ENCODE measurements at regions not wholly inside any gene's neighbourhood (a gene's known extent, or its start where the extent isn't known, plus 50 kb on each side); places are given as distances from the start of the nearest gene placed in this dataset.

DNA sequence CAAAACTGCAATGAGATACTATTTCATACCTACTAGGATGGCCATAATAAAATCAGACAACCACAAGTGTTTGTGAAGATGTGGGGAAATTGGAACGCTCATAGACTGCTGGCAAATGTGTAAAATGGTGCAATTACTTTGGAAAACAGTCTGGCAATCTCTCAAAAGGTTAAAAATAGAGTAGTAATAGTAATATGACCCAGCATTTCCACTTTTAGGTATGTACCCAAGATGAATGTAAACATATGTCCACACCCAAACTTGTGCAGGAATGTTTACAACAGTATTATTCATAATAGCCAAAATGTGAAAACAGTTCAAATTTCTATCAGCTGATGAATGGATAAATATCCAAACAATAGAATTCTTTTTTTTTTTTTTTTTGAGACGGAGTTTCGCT is 731.6 kb upstream of the ANKRD30A start:
- WGBS (ENCODE audit: insufficient coverage), result 100% methylated on average over 2 of the region's 3 CpGs
- Mint-ChIP-seq H3K27ac (no peak overlapping the region), H3K27me3 (no peaks in the 10 kb centered on the region), H3K4me1 (no peaks in the 10 kb centered on the region), H3K4me3 (no peak overlapping the region), H3K9me3 (ENCODE audit: insufficient read depth) (no peaks in the 10 kb centered on the region)
- intact Hi-C loops (cut with micrococcal nuclease), result no loop called here
- ChIA-PET CTCF (no interaction called here), POLR2A (no interaction called here)
- Histone ChIP-seq H3K79me2 (ENCODE audit: control insufficient read depth, insufficient read depth, low read length) (no peaks in the 10 kb centered on the region), H3K9me3 (ENCODE audit: control extremely low read depth in 1 of 3, control insufficient read depth in 2 of 3, insufficient read depth in 1 of 3, low read length in 2 of 3) (peaks cover 0 to 2% (median 0%) of the 10 kb centered on the region in 3 donors), H3K4me3 (ENCODE audit: control extremely low read depth in 1 of 5, extremely low read depth in 1 of 5, insufficient read depth in 1 of 5, low read depth in 2 of 5, low read length in 4 of 5) (no peak overlapping the region), H3K27ac (ENCODE audit: low read length in 2 of 2) (no peak overlapping the region), H2AFZ (ENCODE audit: insufficient read depth, low read depth, low read length, poor library complexity, severe bottlenecking) (no peak overlapping the region), H3K36me3 (replicated peaks in 1 of 2; ENCODE audit: control extremely low read depth in 1 of 2, control insufficient read depth in 1 of 2, extremely low read depth in 1 of 2, insufficient read depth in 2 of 2, low read length in 1 of 2) (no peaks in the 10 kb centered on the region), H4K20me1 (ENCODE audit: control insufficient read depth, insufficient read depth, low read length, poor library complexity, severe bottlenecking) (no peaks in the 10 kb centered on the region), H3K4me1 (ENCODE audit: control insufficient read depth in 2 of 2, insufficient read depth in 2 of 2, low read length in 2 of 2) (no peaks in the 10 kb centered on the region), H3K9ac (ENCODE audit: low read length) (no peak overlapping the region), H3K27me3 (replicated peaks in 1 of 4; ENCODE audit: control extremely low read depth in 1 of 4, control insufficient read depth in 3 of 4, insufficient read depth in 4 of 4, low read length in 3 of 4) (no peaks in the 10 kb centered on the region), H3K4me2 (replicated peaks; ENCODE audit: low read depth, low read length, poor library complexity, severe bottlenecking) (no peak overlapping the region)
- DNase-seq (no peak), ATAC-seq (ENCODE audit: low read depth) (no peak)
- no peak for TF ChIP-seq EZH2 (IDR thresholded peaks at IDR 0.05; ENCODE audit: borderline replicate concordance, insufficient read depth, low read depth, low read length, poor library complexity, severe bottlenecking)
- TF ChIP-seq, protein P1, sequence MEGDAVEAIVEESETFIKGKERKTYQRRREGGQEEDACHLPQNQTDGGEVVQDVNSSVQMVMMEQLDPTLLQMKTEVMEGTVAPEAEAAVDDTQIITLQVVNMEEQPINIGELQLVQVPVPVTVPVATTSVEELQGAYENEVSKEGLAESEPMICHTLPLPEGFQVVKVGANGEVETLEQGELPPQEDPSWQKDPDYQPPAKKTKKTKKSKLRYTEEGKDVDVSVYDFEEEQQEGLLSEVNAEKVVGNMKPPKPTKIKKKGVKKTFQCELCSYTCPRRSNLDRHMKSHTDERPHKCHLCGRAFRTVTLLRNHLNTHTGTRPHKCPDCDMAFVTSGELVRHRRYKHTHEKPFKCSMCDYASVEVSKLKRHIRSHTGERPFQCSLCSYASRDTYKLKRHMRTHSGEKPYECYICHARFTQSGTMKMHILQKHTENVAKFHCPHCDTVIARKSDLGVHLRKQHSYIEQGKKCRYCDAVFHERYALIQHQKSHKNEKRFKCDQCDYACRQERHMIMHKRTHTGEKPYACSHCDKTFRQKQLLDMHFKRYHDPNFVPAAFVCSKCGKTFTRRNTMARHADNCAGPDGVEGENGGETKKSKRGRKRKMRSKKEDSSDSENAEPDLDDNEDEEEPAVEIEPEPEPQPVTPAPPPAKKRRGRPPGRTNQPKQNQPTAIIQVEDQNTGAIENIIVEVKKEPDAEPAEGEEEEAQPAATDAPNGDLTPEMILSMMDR (IDR thresholded peaks at IDR 0.05), result no peak

DNA sequence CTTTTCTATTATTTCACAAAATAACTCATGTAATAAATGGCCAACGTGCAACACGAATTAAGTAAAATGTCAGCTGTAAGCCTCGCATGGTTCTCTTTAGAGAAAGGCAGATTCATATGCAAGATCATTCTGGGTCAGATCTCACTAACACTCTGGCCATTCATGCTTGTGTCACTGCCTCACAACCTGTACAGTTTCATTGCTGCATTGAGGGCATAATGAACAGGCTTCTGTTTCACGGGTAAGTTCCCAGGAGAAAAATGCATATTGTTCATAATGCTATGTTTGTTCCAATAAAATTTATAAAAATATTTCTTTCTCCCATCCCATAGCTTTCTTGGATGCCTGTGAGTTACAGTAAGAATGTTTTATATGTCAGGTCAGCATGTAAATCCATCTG is 734.0 kb upstream of the ANKRD30A start:
- intact Hi-C loops (cut with micrococcal nuclease), result no loop called here
- ChIA-PET POLR2A (no interaction called here), CTCF (no interaction called here)
- Histone ChIP-seq H3K27ac (ENCODE audit: low read length in 2 of 2) (no peak overlapping the region), H3K9me3 (ENCODE audit: control extremely low read depth in 1 of 3, control insufficient read depth in 2 of 3, insufficient read depth in 1 of 3, low read length in 2 of 3) (peaks cover 0 to 2% (median 0%) of the 10 kb centered on the region in 3 donors), H3K4me1 (ENCODE audit: control insufficient read depth in 2 of 2, insufficient read depth in 2 of 2, low read length in 2 of 2) (no peaks in the 10 kb centered on the region), H4K20me1 (ENCODE audit: control insufficient read depth, insufficient read depth, low read length, poor library complexity, severe bottlenecking) (no peaks in the 10 kb centered on the region), H2AFZ (ENCODE audit: insufficient read depth, low read depth, low read length, poor library complexity, severe bottlenecking) (no peak overlapping the region), H3K4me3 (ENCODE audit: control extremely low read depth in 1 of 5, extremely low read depth in 1 of 5, insufficient read depth in 1 of 5, low read depth in 2 of 5, low read length in 4 of 5) (no peak overlapping the region), H3K79me2 (ENCODE audit: control insufficient read depth, insufficient read depth, low read length) (no peaks in the 10 kb centered on the region), H3K4me2 (replicated peaks; ENCODE audit: low read depth, low read length, poor library complexity, severe bottlenecking) (no peak overlapping the region), H3K27me3 (replicated peaks in 1 of 4; ENCODE audit: control extremely low read depth in 1 of 4, control insufficient read depth in 3 of 4, insufficient read depth in 4 of 4, low read length in 3 of 4) (no peaks in the 10 kb centered on the region), H3K36me3 (replicated peaks in 1 of 2; ENCODE audit: control extremely low read depth in 1 of 2, control insufficient read depth in 1 of 2, extremely low read depth in 1 of 2, insufficient read depth in 2 of 2, low read length in 1 of 2) (no peaks in the 10 kb centered on the region), H3K9ac (ENCODE audit: low read length) (no peak overlapping the region)
- ATAC-seq (ENCODE audit: low read depth) (no peak), DNase-seq (no peak)
- 96% methylated on average over 3 of the region's 4 CpGs for WGBS (ENCODE audit: insufficient coverage)
- TF ChIP-seq, protein P1 (IDR thresholded peaks at IDR 0.05), result no peak
- TF ChIP-seq EZH2 (IDR thresholded peaks at IDR 0.05; ENCODE audit: borderline replicate concordance, insufficient read depth, low read depth, low read length, poor library complexity, severe bottlenecking), result no peak
- Mint-ChIP-seq H3K4me1 (no peaks in the 10 kb centered on the region), H3K4me3 (no peak overlapping the region), H3K27me3 (no peaks in the 10 kb centered on the region), H3K27ac (no peak overlapping the region), H3K9me3 (ENCODE audit: insufficient read depth) (no peaks in the 10 kb centered on the region)

Data from B cell (primary cell).